ENCODE measurements at regions not wholly inside any gene's neighbourhood (a gene's known extent, or its start where the extent isn't known, plus 50 kb on each side); places are given as distances from the start of the nearest gene placed in this dataset.
"Not testable (repeated sequence)": the region's sequence is repeated elsewhere in the genome, so short reads cannot be mapped to it uniquely, and the experiment has no call there.

DNA sequence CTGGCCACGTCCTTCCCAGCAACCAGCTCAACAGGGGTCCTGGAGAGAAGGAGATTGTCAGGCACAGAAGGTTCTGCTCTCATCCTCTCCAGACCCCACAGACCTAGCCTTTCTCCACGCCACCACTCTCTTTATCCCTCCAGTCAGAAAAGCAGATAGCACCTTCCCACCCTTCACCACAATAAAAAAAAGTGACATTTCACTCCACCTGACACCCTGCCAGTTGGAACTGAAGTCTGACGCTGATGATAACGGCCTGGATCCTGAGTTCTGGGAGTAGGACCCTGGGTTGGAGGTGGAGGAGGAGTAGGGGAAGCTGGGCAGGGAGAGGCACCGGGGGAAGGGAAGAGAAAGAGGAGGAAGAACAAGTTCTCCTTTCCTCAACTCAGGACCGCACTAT, 127.5 kb upstream of the ANO1 start:
- H3K27me3 ChIP-seq (ENCODE audit: control insufficient read depth in 1 of 2, insufficient read depth in 2 of 2, low read length in 2 of 2) = peaks cover 7% of the 10 kb centered on the region in 2 experiments
- ATAC-seq (ENCODE audit: poor library complexity) (no peak), DNase-seq (no peak)
- no peak overlapping the region for H3K27ac ChIP-seq (ENCODE audit: low read depth in 1 of 2, low read length in 2 of 2)
- H3K4me3 ChIP-seq (ENCODE audit: low read length) = no peak overlapping the region
- Mint-ChIP-seq H3K27me3 (peaks cover 17% of the 10 kb centered on the region), H3K4me1 (ENCODE audit: low read depth) (no peaks in the 10 kb centered on the region), H3K4me3 (no peak overlapping the region), H3K36me3 (ENCODE audit: low read depth) (no peaks in the 10 kb centered on the region), H3K27ac (no peak overlapping the region), H3K9me3 (no peaks in the 10 kb centered on the region)
- H3K36me3 ChIP-seq (ENCODE audit: insufficient read depth, low read length) = no peaks in the 10 kb centered on the region
- no peaks in the 10 kb centered on the region for H3K4me1 ChIP-seq (ENCODE audit: insufficient read depth, low read length)
- H3K9me3 ChIP-seq (ENCODE audit: control insufficient read depth in 1 of 2, insufficient read depth in 1 of 2, low read length in 2 of 2) = peaks cover 0 to 18% of the 10 kb centered on the region in 2 experiments
- ChIA-PET POLR2A (no interaction called here), CTCF (no interaction called here)
- TF ChIP-seq, protein P1, sequence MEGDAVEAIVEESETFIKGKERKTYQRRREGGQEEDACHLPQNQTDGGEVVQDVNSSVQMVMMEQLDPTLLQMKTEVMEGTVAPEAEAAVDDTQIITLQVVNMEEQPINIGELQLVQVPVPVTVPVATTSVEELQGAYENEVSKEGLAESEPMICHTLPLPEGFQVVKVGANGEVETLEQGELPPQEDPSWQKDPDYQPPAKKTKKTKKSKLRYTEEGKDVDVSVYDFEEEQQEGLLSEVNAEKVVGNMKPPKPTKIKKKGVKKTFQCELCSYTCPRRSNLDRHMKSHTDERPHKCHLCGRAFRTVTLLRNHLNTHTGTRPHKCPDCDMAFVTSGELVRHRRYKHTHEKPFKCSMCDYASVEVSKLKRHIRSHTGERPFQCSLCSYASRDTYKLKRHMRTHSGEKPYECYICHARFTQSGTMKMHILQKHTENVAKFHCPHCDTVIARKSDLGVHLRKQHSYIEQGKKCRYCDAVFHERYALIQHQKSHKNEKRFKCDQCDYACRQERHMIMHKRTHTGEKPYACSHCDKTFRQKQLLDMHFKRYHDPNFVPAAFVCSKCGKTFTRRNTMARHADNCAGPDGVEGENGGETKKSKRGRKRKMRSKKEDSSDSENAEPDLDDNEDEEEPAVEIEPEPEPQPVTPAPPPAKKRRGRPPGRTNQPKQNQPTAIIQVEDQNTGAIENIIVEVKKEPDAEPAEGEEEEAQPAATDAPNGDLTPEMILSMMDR (IDR thresholded peaks at IDR 0.05) = no peak
- intact Hi-C loops (cut with DNase I, micrococcal nuclease) = no loop called here

DNA sequence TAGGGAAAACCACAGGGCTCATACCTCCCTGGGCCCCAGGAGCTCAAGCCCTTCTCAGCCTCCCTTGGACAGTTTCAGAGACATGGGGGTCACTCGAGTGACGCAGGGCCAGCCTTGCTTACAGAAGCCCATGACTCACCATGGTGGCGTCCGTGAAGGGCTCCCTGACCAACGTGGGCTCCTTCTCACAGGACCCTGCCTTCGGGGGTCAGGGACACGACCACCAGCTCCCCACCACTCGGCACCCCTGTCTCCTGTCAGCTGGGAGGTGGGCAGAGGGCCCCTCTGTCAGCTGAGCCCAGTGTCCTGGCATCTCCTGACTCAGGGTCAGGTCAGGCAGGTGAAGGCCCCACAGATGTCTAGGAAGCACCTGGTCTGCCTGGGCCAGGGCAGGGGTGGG, 126.3 kb upstream of the ANO1 start:
- H3K4me1 ChIP-seq (ENCODE audit: insufficient read depth, low read length) = no peaks in the 10 kb centered on the region
- TF ChIP-seq, protein P1 (IDR thresholded peaks at IDR 0.05) = no peak
- no peaks in the 10 kb centered on the region for H3K4me1 Mint-ChIP-seq (ENCODE audit: low read depth)
- DNase-seq = no peak
- ChIA-PET POLR2A (no interaction called here), CTCF (no interaction called here)
- H3K36me3 ChIP-seq (ENCODE audit: insufficient read depth, low read length) = no peaks in the 10 kb centered on the region
- H3K27me3 Mint-ChIP-seq = peaks cover 17% of the 10 kb centered on the region
- peaks cover 7% of the 10 kb centered on the region in 2 experiments for H3K27me3 ChIP-seq (ENCODE audit: control insufficient read depth in 1 of 2, insufficient read depth in 2 of 2, low read length in 2 of 2)
- H3K27ac ChIP-seq (ENCODE audit: low read depth in 1 of 2, low read length in 2 of 2) = no peak overlapping the region
- no peak for ATAC-seq (ENCODE audit: poor library complexity)
- no peak overlapping the region for H3K4me3 ChIP-seq (ENCODE audit: low read length)
- intact Hi-C loops (cut with DNase I, micrococcal nuclease) = no loop called here
- peaks cover 0 to 18% of the 10 kb centered on the region in 2 experiments for H3K9me3 ChIP-seq (ENCODE audit: control insufficient read depth in 1 of 2, insufficient read depth in 1 of 2, low read length in 2 of 2)
- no peaks in the 10 kb centered on the region for H3K9me3 Mint-ChIP-seq
- H3K27ac Mint-ChIP-seq = no peak overlapping the region
- H3K36me3 Mint-ChIP-seq (ENCODE audit: low read depth) = no peaks in the 10 kb centered on the region
- H3K4me3 Mint-ChIP-seq = no peak overlapping the region

DNA sequence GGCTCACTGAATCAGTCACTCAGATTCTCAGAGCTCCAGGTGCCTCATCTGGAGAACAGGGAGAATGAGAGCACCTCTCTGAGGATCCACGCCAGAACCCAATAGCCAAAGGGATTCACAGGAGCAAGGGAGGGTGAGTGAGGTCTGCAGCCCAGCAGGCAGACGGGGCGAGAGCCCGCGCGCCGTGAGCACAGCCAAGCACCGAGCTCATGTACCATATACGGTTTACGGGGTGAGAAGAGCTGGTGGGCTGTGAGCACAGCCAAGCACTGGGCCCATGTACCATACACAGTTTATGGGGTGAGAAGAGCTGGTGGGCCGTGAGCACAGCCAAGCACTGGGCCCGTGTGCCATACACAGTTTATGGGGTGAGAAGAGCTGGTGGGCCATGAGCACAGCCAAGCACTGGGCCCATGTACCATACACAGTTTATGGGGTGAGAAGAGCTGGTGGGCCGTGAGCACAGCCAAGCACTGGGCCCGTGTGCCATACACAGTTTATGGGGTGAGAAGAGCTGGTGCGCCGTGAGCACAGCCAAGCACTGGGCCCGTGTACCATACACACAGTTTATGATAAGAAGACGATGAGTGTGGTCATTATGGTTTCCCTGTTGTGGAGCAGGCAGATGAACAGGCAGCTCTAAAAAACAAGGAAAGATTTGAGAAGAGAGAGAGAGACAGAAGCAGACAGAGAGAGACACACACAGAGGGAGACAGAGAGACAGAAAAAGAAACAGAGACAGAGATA, 125.7 kb upstream of the ANO1 start:
- peaks cover 22% of the 10 kb centered on the region for H3K27me3 Mint-ChIP-seq
- H3K4me1 Mint-ChIP-seq (ENCODE audit: low read depth); intact Hi-C loops (cut with DNase I, micrococcal nuclease); H3K27ac Mint-ChIP-seq; ATAC-seq (ENCODE audit: poor library complexity); DNase-seq; CTCF ChIA-PET; H3K36me3 Mint-ChIP-seq (ENCODE audit: low read depth); H3K27me3 ChIP-seq (ENCODE audit: control insufficient read depth in 1 of 2, insufficient read depth in 2 of 2, low read length in 2 of 2); H3K9me3 Mint-ChIP-seq; POLR2A ChIA-PET; H3K4me3 ChIP-seq (ENCODE audit: low read length); H3K36me3 ChIP-seq (ENCODE audit: insufficient read depth, low read length); H3K4me1 ChIP-seq (ENCODE audit: insufficient read depth, low read length); H3K4me3 Mint-ChIP-seq; H3K27ac ChIP-seq (ENCODE audit: low read depth in 1 of 2, low read length in 2 of 2): not testable (repeated sequence)
- peaks cover 0 to 18% of the 10 kb centered on the region in 2 experiments for H3K9me3 ChIP-seq (ENCODE audit: control insufficient read depth in 1 of 2, insufficient read depth in 1 of 2, low read length in 2 of 2)

DNA sequence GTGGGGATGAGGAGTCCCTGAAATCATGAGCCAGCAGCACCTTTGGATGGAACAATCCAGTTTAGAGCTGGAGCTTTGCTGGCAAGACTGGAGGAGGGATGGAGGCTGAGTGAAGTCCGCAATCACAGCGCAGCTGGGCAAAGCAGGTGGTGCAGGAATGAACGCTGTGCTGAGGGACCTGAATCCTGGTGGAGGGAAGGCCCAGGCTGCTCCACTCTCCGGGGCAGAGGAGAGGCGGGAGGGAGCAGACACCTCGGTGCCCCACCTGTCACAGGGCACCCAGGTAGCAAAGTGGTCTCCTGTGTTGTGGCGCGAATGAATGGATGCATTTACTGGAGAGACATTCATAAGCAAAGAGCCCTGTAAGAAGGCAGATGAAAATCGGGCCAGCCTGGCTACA, 124.8 kb upstream of the ANO1 start:
- DNase-seq (no peak), ATAC-seq (ENCODE audit: poor library complexity) (no peak)
- intact Hi-C loops (cut with DNase I, micrococcal nuclease) = no loop called here
- Histone ChIP-seq H3K4me1 (ENCODE audit: insufficient read depth, low read length) (no peaks in the 10 kb centered on the region), H3K9me3 (ENCODE audit: control insufficient read depth in 1 of 2, insufficient read depth in 1 of 2, low read length in 2 of 2) (peaks cover 0 to 22% of the 10 kb centered on the region in 2 experiments), H3K27ac (ENCODE audit: low read depth in 1 of 2, low read length in 2 of 2) (no peak overlapping the region), H3K36me3 (ENCODE audit: insufficient read depth, low read length) (no peaks in the 10 kb centered on the region), H3K27me3 (ENCODE audit: control insufficient read depth in 1 of 2, insufficient read depth in 2 of 2, low read length in 2 of 2) (peaks cover under 1 to 7% of the 10 kb centered on the region in 2 experiments), H3K4me3 (ENCODE audit: low read length) (no peak overlapping the region)
- no peak overlapping the region for H3K4me3 Mint-ChIP-seq
- CTCF ChIA-PET = interaction anchor here (0.6 kb wide), 1 partner anchor 21 kb away, joined by 3 read pairs; no protein-coding TSS in a partner anchor
- POLR2A ChIA-PET = no interaction called here
- H3K4me1 Mint-ChIP-seq (ENCODE audit: low read depth) = no peaks in the 10 kb centered on the region
- H3K27me3 Mint-ChIP-seq = peaks cover 19% of the 10 kb centered on the region
- no peaks in the 10 kb centered on the region for H3K36me3 Mint-ChIP-seq (ENCODE audit: low read depth)
- TF ChIP-seq, protein P1 (IDR thresholded peaks at IDR 0.05) = no peak
- peaks cover 1% of the 10 kb centered on the region for H3K9me3 Mint-ChIP-seq
- H3K27ac Mint-ChIP-seq = no peak overlapping the region

Measured in CD4-positive, alpha-beta T cell (primary cell).